AG09309 (cell line): ENCODE measurements at regions not wholly inside any gene's neighbourhood (a gene's known extent, or its start where the extent isn't known, plus 50 kb on each side); places are given as distances from the start of the nearest gene placed in this dataset.
"Not testable (repeated sequence)": the region's sequence is repeated elsewhere in the genome, so short reads cannot be mapped to it uniquely, and the experiment has no call there.

ENCODE experiments used
- DNase-seq: peaks from one replicate; pipeline ENCODE4 v3.0.0-alpha.2; 2010; ENCODE audit warnings: low read depth
- H3K4me3 ChIP-seq: 2 replicates; pipeline ENCODE4 v1.5.1; 2011; ENCODE audit warnings: mild to moderate bottlenecking, low read depth, low read length, moderate library complexity; ENCODE audit not compliant: control insufficient read depth
- TF ChIP-seq, protein P1 (sequence below): IDR thresholded peaks from 2 replicates; pipeline ENCODE4 v1.5.1; 2011; ENCODE audit warnings: mild to moderate bottlenecking, low read depth, low read length, inconsistent platforms; ENCODE audit not compliant: insufficient read depth, control insufficient read depth; ENCODE audit errors: missing control alignments

DNA sequence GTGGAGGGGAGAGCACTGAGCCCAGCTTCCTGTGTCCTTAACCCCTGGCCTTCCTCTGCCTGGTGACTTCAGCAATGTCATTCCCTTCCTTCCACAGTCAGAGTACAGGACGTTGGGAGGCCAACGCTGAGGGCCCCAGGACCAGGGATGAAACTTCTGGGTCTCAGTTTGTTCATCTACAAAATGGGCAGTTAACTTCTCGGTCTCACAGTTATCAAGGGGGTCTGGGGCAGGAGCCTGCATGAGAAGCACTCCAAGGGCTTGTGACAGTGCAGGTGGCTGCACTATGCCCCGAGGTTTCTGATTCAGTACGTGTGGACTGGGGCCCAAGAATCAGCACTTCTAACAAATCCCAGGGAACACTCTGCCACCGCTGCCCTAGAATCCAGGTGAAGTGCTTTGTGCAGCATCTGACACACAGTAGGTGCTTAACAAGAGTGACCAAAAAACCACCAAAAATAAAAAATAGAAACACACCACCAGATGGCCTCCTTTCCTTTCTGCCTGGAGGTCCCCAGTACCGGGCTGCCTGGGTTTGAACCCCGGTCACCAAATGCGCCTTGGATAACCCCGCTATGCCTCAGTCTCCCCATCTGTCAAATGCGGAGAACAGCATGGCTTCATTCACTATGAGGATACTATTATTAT lies 80.4 kb downstream of the RFLNA start:
- TF ChIP-seq, protein P1, sequence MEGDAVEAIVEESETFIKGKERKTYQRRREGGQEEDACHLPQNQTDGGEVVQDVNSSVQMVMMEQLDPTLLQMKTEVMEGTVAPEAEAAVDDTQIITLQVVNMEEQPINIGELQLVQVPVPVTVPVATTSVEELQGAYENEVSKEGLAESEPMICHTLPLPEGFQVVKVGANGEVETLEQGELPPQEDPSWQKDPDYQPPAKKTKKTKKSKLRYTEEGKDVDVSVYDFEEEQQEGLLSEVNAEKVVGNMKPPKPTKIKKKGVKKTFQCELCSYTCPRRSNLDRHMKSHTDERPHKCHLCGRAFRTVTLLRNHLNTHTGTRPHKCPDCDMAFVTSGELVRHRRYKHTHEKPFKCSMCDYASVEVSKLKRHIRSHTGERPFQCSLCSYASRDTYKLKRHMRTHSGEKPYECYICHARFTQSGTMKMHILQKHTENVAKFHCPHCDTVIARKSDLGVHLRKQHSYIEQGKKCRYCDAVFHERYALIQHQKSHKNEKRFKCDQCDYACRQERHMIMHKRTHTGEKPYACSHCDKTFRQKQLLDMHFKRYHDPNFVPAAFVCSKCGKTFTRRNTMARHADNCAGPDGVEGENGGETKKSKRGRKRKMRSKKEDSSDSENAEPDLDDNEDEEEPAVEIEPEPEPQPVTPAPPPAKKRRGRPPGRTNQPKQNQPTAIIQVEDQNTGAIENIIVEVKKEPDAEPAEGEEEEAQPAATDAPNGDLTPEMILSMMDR, result no peak
- no peak overlapping the region for H3K4me3 ChIP-seq
- DNase-seq, result no peak

DNA sequence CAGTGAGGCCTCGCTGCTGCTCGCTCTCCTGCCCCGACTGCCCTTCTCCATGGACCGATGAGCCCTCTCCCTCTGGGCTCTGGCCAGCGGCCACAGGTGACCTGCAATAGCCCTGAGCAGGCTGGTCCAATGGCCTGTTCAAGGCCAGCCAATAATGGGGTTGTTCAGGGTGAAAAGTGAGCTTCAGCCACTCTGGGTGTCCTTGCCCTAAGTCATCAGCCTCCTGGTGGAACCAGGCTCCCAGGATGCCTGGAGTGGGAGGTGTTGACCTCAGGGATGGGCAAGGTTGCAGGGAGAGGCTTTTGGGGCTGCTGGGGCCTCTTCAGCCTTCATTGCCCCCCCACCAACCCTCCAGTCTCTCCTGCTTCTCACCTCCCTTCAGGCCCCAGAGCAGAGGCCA lies 79.7 kb downstream of the RFLNA start:
- no peak for DNase-seq
- TF ChIP-seq, protein P1, result no peak
- no peak overlapping the region for H3K4me3 ChIP-seq

DNA sequence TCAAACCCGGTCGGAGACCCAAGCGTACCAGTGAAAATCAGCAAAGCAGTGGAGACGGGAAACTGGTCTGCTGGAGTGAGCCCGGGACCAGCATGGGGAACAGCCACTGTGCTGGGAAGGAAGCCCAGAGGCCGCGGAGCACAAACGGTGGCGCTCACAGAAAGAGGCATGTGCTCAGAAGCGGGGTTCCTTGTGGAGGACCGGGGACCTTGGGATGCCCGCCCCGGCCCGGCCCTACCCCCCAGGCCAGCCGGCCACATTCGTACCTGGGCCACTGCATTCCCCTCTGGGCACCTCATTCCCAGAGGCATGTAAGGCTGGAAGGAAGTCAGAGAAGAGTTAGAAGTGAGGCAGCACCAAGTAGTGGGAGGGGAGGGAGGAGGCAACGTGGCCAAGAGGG lies 79.3 kb downstream of the RFLNA start:
- no peak for DNase-seq
- no peak overlapping the region for H3K4me3 ChIP-seq
- TF ChIP-seq, protein P1, result no peak

DNA sequence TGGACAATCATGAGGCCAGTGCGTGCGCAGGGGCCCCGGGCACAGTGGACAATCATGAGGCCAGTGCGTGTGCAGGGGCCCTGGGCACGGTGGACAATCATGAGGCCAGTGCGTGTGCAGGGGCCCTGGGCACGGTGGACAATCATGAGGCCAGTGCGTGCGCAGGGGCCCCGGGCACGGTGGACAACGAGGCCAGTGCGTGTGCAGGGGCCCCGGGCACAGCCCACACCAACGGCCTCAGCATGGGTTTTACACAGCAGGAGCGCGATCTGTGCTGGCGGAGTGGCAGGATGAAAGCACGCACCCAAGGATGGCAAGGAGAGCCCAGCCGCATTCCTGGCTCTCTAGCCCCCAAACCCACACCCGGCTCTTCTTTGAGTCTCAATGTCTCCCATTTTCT lies 78.8 kb downstream of the RFLNA start:
- not testable (repeated sequence) for H3K4me3 ChIP-seq, DNase-seq

DNA sequence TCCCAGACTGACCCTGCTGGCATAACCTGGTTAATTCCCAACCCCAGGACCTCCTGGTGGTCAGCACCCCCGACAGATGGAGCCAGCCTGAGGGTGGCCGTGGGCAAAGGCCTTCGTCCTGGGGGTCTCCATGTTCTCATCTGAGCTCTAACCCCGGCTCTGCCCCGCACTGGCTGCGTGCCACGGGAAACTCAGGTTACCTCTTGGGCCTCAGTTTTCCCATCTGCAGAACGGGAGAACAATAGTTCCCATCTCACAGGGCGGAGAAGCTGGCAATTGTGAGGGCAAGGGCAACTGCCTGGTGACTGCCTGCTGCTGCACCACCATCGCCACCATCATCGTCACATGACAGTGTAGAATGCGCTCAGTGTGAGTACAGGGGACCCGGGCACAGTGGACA lies 77.9 kb downstream of the RFLNA start:
- TF ChIP-seq, protein P1, result no peak
- no peak for DNase-seq

DNA sequence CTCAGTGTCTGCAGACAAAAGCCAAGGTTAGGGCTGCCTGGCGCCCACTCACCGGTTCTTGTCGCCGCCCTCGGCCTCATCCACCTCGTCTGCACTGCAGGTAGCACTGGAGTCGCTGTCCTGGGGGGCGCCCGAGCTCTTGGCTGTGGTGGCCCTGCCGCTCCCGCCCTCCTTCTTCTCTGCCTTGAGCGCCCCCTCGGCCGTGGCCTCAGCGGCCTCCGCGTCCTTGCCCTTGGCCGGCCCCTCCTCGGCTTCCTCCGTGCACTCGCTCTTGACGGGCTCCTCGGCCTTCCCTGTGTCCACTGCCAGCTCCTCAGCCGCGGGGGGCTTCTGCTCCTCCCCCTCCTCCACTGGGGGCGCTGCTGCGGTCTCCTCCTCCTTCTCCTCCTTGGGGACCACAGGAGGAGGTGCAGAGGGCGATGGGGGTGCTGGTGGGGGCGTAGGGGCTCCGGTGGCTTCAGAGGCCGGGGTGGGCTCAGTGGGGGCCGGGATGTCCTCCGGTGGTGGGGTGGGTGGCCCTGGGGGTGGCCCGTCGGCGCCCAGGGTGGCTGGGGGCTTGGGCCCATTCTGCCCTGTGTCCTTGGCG lies 77.2 kb downstream of the RFLNA start:
- H3K4me3 ChIP-seq, result no peak overlapping the region
- TF ChIP-seq, protein P1, result no peak

More for the DNA sequence above, 77.9 kb downstream of the RFLNA start:
- H3K4me3 ChIP-seq, result no peak overlapping the region

DNA sequence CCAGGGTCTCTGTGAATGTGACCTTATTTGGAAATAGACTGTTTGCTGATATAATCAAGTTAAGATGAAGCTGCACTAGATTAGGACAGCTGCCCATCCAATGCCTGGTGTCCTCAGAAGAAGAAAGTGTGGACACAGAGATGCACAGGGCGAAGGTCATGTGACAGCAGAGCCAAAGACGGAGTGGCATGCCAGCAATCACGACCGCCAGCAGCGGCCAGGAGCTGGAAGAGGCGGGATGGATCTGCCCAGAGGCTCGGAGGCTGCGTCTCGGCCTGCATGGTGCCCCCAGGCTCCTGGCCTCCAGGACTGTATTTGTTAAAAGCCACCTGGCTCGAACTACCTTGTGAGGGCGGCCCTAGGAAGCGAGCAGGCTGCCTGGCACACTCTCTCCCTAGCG lies 76.5 kb downstream of the RFLNA start:
- DNase-seq, result no peak
- no peak overlapping the region for H3K4me3 ChIP-seq
- TF ChIP-seq, protein P1, result no peak

More for the DNA sequence above, 77.2 kb downstream of the RFLNA start:
- no peak for DNase-seq
